GM18909 (cell line): ENCODE measurements at regions not wholly inside any gene's neighbourhood (a gene's known extent, or its start where the extent isn't known, plus 50 kb on each side); places are given as distances from the start of the nearest gene placed in this dataset.
"Not testable (repeated sequence)": the region's sequence is repeated elsewhere in the genome, so short reads cannot be mapped to it uniquely, and the experiment has no call there.

ENCODE experiments used
- ATAC-seq: cut with Tn5 transposase; IDR thresholded peaks from one replicate; pipeline ENCODE4 v1.9.1; 2021; ENCODE audit warnings: mild to moderate bottlenecking; ENCODE audit not compliant: unreplicated experiment, poor library complexity

GRCh38 chr6:81172056-81172740 is 580.3 kb downstream of the TENT5A start:
- no peak for ATAC-seq

- no peak for ATAC-seq
These were observed 583.3 kb downstream of the TENT5A start for GRCh38 chr6:81169166-81169565.

- ATAC-seq, result no peak
These were observed 585.7 kb downstream of the TENT5A start for GRCh38 chr6:81166770-81167169.

GRCh38 chr6:81158956-81159355 is 593.5 kb downstream of the TENT5A start:
- no peak for ATAC-seq

- ATAC-seq, result no peak
These were observed 603.7 kb downstream of the TENT5A start for GRCh38 chr6:81148751-81149150.

GRCh38 chr6:81145506-81145905 is 607.0 kb downstream of the TENT5A start:
- ATAC-seq, result no peak

- no peak for ATAC-seq
These were observed 608.1 kb downstream of the TENT5A start for GRCh38 chr6:81144346-81144745.

GRCh38 chr6:81138236-81138635 is 614.2 kb downstream of the TENT5A start:
- ATAC-seq, result no peak

- ATAC-seq, result no peak
These were observed 621.5 kb downstream of the TENT5A start for GRCh38 chr6:81130969-81131368.

GRCh38 chr6:81130061-81130460 is 622.4 kb downstream of the TENT5A start:
- ATAC-seq, result no peak

- ATAC-seq, result no peak
These were observed 623.8 kb downstream of the TENT5A start for GRCh38 chr6:81128671-81129070.

GRCh38 chr6:81126150-81126549 is 626.3 kb downstream of the TENT5A start:
- no peak for ATAC-seq

GRCh38 chr6:81120280-81120679 is 632.2 kb downstream of the TENT5A start:
- no peak for ATAC-seq

- ATAC-seq, result no peak
These were observed 646.5 kb downstream of the TENT5A start for GRCh38 chr6:81105998-81106397.

- no peak for ATAC-seq
These were observed 654.2 kb downstream of the TENT5A start for GRCh38 chr6:81098109-81098814.

- not testable (repeated sequence) for ATAC-seq
These were observed 656.0 kb downstream of the TENT5A start for GRCh38 chr6:81096464-81096863.

GRCh38 chr6:81093051-81093450 is 659.4 kb downstream of the TENT5A start:
- no peak for ATAC-seq

GRCh38 chr6:81088145-81088544 is 664.3 kb downstream of the TENT5A start:
- ATAC-seq, result no peak

- ATAC-seq, result no peak
These were observed 665.5 kb downstream of the TENT5A start for GRCh38 chr6:81086991-81087390.

GRCh38 chr6:81085431-81085790 is 667.1 kb downstream of the TENT5A start:
- ATAC-seq, result no peak

- no peak for ATAC-seq
These were observed 667.6 kb downstream of the TENT5A start for GRCh38 chr6:81084776-81085430.

- no peak for ATAC-seq
These were observed 676.5 kb downstream of the TENT5A start for GRCh38 chr6:81075974-81076373.
